ENCODE measurements at regions not wholly inside any gene's neighbourhood (a gene's known extent, or its start where the extent isn't known, plus 50 kb on each side); places are given as distances from the start of the nearest gene placed in this dataset.

GRCh38 chr6:63442870-63443269 is 123.1 kb upstream of the LGSN start:
- TF ChIP-seq CTCF (IDR thresholded peaks at IDR 0.05; ENCODE audit: insufficient read depth, low read length, poor library complexity, severe bottlenecking): no peak
- no peak overlapping the region for H3K4me3 ChIP-seq (ENCODE audit: low read depth, low read length)
- DNase-seq (ENCODE audit: low read depth): no peak
- H3K36me3 ChIP-seq (ENCODE audit: control insufficient read depth, insufficient read depth, low read length): no peaks in the 10 kb centered on the region
- no peaks in the 10 kb centered on the region for H3K27me3 ChIP-seq (ENCODE audit: control insufficient read depth, insufficient read depth, low read length)

- no peak for TF ChIP-seq CTCF (IDR thresholded peaks at IDR 0.05; ENCODE audit: insufficient read depth, low read length, poor library complexity, severe bottlenecking)
- H3K36me3 ChIP-seq (ENCODE audit: control insufficient read depth, insufficient read depth, low read length): no peaks in the 10 kb centered on the region
Observed at GRCh38 chr6:63444768-63445167, 125.0 kb upstream of the LGSN start.

GRCh38 chr6:63446405-63446804 is 125.9 kb upstream of the LOC128125822 start:
- no peak overlapping the region for H3K4me3 ChIP-seq (ENCODE audit: low read depth, low read length)
- H3K36me3 ChIP-seq (ENCODE audit: control insufficient read depth, insufficient read depth, low read length): no peaks in the 10 kb centered on the region
- DNase-seq (ENCODE audit: low read depth): no peak
- no peak for TF ChIP-seq CTCF (IDR thresholded peaks at IDR 0.05; ENCODE audit: insufficient read depth, low read length, poor library complexity, severe bottlenecking)
- H3K27me3 ChIP-seq (ENCODE audit: control insufficient read depth, insufficient read depth, low read length): no peaks in the 10 kb centered on the region

More at GRCh38 chr6:63444768-63445167, 125.0 kb upstream of the LGSN start:
- DNase-seq (ENCODE audit: low read depth): no peak
- no peak overlapping the region for H3K4me3 ChIP-seq (ENCODE audit: low read depth, low read length)
- H3K27me3 ChIP-seq (ENCODE audit: control insufficient read depth, insufficient read depth, low read length): no peaks in the 10 kb centered on the region

- TF ChIP-seq CTCF (IDR thresholded peaks at IDR 0.05; ENCODE audit: insufficient read depth, low read length, poor library complexity, severe bottlenecking): no peak
- no peak overlapping the region for H3K4me3 ChIP-seq (ENCODE audit: low read depth, low read length)
- H3K36me3 ChIP-seq (ENCODE audit: control insufficient read depth, insufficient read depth, low read length): no peaks in the 10 kb centered on the region
- DNase-seq (ENCODE audit: low read depth): no peak
- H3K27me3 ChIP-seq (ENCODE audit: control insufficient read depth, insufficient read depth, low read length): no peaks in the 10 kb centered on the region
Observed at GRCh38 chr6:63447134-63447533, 125.1 kb upstream of the LOC128125822 start.

GRCh38 chr6:63448229-63448628 is 124.1 kb upstream of the LOC128125822 start:
- H3K4me3 ChIP-seq (ENCODE audit: low read depth, low read length): no peak overlapping the region
- no peak for TF ChIP-seq CTCF (IDR thresholded peaks at IDR 0.05; ENCODE audit: insufficient read depth, low read length, poor library complexity, severe bottlenecking)
- no peak for DNase-seq (ENCODE audit: low read depth)

GRCh38 chr6:63449714-63450113 is 122.6 kb upstream of the LOC128125822 start:
- Histone ChIP-seq H3K27me3 (ENCODE audit: control insufficient read depth, insufficient read depth, low read length) (no peaks in the 10 kb centered on the region), H3K36me3 (ENCODE audit: control insufficient read depth, insufficient read depth, low read length) (no peaks in the 10 kb centered on the region), H3K4me3 (ENCODE audit: low read depth, low read length) (no peak overlapping the region)
- DNase-seq (ENCODE audit: low read depth): no peak
- TF ChIP-seq CTCF (IDR thresholded peaks at IDR 0.05; ENCODE audit: insufficient read depth, low read length, poor library complexity, severe bottlenecking): no peak

More at GRCh38 chr6:63448229-63448628, 124.1 kb upstream of the LOC128125822 start:
- H3K36me3 ChIP-seq (ENCODE audit: control insufficient read depth, insufficient read depth, low read length): no peaks in the 10 kb centered on the region
- no peaks in the 10 kb centered on the region for H3K27me3 ChIP-seq (ENCODE audit: control insufficient read depth, insufficient read depth, low read length)
